Cerebellar cortex (tissue), 1 donor: ENCODE measurements at regions not wholly inside any gene's neighbourhood (a gene's known extent, or its start where the extent isn't known, plus 50 kb on each side); places are given as distances from the start of the nearest gene placed in this dataset.
A peak's percentile ranks its signal among the peaks of the same experiment; 100 is the strongest.

Experiments
- DNase-seq: peaks from one replicate; pipeline ENCODE4 v3.0.0-alpha.2; 2015; ENCODE audit warnings: low spot score

DNA sequence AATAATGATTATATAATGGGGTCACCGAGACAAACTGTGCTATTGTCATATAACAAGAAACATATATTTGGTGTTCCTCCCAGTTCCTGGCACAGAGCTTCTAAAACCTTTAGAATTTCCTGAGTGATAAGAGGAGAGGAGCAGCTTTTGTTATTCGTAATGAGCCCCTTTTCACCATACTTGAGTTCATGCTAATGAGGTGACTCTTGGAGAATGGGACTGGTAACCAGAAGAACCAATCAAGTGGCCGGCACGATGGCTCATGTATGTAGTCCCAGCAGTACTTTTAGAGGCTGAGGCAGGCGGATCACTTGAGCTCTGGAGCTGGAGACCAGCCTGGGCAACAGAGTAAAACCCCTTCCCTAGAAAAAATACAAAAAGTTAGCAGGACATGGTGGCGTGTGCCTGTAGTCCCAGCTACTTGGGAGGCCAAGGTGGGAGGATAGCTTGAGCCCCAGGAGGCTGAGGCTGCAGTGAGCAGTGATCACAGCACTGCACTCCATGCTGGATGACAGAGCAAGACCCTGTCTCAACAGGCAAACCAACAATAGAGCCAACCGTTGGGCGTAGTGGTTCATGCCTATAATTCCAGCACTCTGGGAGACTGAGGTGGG, 62.7 kb upstream of the FTH1 start:
- DNase-seq: no peak

DNA sequence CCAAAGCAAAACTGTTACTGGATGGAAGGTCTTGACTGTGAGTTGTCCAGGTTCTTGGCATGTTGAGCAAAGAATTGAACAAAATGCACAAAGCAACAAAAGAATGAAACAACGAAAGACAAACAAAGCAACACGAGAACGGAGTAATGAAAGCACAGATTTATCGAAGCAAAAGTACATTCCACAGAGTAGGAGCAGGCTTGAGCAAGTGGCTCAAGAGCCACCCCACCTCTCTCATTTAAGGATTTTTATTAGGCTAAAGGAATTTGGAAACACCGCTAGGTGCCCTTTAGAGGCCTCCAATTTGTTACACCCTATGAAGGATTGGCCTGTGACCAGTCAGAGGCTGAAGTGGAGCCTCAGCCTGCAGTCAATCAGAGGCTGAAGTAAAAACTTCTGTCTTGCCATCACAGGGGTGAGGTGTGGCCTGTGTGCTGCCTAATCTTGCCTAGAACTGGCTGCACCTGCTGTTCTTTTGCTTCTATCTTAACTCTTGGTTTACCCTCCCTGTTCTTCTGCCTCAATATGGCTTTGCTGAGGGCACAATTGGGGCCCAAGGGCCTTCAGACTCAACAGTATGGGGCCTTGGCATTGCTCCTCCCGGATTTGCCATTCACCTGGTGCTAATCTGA, 59.4 kb upstream of the FTH1 start:
- no peak for DNase-seq

DNA sequence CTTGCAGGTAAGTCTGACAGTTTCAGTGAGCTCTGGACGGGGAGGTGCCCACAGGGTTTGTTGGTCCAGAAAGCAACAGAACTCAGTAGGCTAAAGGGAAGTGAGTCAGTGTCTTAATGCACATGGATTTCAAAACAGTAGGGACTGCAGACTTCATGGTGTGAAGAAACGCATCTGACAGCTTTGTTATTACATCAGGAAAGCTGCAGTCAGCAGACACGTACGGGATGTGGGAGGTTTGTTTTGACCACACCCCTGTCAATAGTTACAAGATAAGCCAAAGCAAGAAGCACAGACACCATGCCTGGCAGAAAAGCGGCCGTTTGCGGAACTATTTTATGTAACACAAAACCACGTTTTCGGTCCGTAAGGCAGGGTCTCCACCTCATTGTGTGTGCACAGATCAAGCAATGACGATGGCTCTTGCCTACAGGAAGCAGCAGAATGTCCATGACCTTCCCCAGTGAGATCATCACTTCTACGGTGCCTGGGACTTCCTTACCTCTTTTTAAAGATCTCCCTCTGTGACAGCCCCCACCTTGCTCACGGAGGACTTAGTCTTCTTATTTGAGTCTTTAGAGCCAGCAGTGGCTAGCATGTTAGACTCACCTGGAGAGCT, 58.2 kb upstream of the FTH1 start:
- DNase-seq: peak; percentile 5

DNA sequence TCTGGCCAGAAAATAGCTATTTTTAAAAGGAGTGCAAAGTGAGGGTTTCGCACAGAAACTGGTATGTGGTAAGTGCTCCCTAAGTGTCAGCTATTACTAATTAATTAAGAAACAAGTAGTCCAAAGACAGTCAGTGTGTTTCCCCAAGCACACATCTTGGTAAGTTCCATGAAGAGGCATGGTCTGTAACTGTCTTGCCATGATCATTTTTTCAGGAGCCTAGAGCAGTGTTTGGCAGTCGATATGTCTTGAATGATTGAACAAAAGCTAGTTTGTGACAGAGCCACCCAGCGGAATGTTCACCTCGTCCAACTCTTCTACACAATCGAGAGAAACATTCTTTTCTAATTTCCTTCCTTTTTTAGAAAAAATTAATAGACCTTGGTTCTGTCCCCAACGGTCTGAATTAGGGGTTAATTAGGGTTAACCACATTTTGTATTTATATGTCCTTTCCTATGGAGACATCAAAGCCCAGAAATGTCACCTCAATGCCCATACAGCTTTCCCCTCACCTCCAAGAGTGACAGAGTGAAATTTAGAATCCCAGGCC, 57.6 kb upstream of the FTH1 start:
- no peak for DNase-seq

DNA sequence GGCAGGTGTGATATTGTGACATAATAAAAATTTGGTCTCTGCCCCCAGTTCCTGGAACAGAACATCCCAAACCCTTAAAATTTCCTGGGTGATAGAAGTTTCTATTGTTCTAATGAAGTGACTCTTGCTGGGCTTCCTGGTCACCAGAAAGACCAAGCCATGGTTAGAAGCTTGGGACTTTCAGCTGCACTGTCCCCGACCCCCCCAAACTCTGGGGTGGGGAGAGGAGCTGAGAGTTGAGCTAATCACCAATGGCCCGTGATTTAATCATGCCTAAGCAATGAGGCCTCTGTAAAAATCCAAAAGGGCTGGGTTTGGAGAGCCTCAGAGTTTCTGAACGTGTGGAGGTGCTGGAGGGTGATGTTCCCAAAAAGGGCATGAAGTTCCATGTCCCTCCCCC, 54.8 kb upstream of the FTH1 start:
- no peak for DNase-seq

DNA sequence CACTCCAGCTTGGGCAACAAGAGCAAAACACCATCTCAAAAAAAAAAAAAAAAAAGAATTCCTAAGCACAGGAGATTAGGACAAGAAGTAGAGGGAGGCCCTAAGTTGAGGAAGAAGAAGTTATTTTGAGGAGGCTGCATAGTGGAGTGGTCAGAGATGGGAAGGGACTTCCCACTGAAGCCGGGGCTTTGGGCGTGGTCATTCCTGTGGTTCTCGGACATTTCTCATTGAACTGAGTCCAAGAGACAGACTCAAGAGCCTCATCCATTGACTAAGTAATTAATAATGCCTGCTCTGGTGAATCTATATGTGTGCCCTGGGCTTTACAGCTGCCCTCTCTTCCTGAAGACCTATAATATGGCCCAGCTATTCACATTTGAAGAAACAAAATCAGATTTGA, 53.2 kb upstream of the FTH1 start:
- DNase-seq: no peak

DNA sequence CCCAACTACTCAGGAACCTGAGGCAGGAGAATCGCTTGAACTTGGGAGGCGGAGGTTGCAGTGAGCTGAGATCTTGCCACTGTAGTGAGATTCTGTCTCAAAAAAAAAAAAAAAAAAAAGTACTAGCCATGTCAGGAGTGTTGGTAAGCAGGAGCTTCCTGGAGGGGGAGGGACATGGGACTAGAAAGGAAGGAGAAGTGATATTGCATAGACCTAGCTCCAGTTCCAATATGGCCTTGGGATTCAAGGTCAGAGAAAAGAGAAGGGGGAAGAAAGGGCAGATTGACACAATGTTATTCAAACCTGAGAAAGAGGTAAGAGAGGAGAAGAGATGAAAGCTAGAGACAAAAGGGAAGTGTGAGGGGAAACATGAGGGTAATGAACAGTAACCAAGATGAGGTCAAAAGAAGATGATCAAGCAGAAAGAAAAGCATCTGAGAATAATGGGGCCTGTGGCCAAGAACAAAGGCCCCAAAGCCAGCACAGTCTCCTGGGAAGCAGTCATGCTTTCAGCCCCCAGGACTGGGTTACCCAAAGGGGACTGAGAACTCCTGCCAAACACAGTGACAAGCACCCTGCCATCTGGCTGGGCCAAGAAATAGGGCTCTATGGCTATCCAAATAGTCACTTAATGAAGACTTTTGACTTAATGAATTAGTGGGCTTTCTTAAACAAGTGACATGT, 51.7 kb upstream of the FTH1 start:
- no peak for DNase-seq

DNA sequence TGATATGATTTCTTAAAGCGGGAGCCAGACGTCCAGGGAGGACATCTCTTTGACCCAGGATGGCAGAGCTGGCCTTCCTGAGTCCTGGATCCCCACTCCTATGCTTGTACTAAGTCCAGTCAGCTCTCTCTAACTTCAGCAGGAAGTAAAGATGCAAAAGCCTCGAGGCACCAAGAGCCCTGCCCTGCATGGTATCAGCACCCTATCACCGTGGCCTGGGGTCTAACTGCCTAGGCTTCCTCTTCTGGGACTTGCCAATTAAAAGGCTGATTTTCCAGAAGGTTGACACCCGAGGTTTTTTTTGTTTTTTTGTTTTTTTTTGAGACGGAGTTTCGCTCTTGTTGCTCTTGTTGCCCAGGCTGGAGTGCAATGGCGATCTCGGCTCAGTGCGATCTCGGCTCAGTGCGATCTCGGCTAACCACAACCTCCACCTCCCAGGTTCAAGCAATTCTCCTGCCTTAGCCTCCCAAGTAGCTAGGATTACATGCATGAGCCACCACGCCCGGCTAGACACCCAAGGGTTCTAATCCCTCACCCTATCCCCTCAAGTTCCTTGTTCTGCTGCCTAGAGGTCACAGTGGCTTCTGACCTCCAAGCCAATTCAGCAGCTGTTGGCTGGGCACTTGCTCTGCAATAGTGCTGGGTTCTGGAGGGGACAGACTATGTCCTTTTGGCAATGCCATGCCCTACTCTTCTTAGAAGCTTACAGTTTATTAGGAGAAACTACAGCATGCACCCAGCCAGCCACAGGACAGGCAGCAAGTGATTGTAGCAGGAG, 50.6 kb upstream of the FTH1 start:
- DNase-seq: no peak
